ENCODE measurements at regions not wholly inside any gene's neighbourhood (a gene's known extent, or its start where the extent isn't known, plus 50 kb on each side); places are given as distances from the start of the nearest gene placed in this dataset.

- no peaks in the 10 kb centered on the region for H3K27me3 ChIP-seq
- no peaks in the 10 kb centered on the region for H3K9me3 ChIP-seq
- no peak overlapping the region for H3K27ac ChIP-seq
- H3K4me1 ChIP-seq: peaks cover 0 to 19% (median 7%) of the 10 kb centered on the region in 4 donors
- peaks cover 0 to 5% (median 0%) of the 10 kb centered on the region in 3 donors for H3K36me3 ChIP-seq
- no peak overlapping the region for H3K4me3 ChIP-seq
- DNase-seq (ENCODE audit: low spot score in 2 of 2): no peak
- 84% methylated on average over 5 of the region's 5 CpGs for WGBS, 2 donors
- TF ChIP-seq EP300 (IDR thresholded peaks at IDR 0.05): no peak
- TF ChIP-seq CTCF (IDR thresholded peaks at IDR 0.05): no peak
- no peak for TF ChIP-seq POLR2A (IDR thresholded peaks at IDR 0.05)
These were observed 54.0 kb upstream of the RIOK3 start for GRCh38 chr18:23399067-23399466.

GRCh38 chr18:23400918-23401317 is 52.2 kb upstream of the RIOK3 start:
- Histone ChIP-seq H3K27ac (no peak overlapping the region), H3K36me3 (peaks cover 0 to 8% (median 0%) of the 10 kb centered on the region in 3 donors), H3K4me1 (peaks cover 0 to 19% (median 7%) of the 10 kb centered on the region in 4 donors), H3K9me3 (no peaks in the 10 kb centered on the region), H3K4me3 (no peak overlapping the region), H3K27me3 (no peaks in the 10 kb centered on the region)
- 68 to 74% methylated on average over 3 of the region's 3 CpGs for WGBS, 2 donors
- TF ChIP-seq POLR2A (IDR thresholded peaks at IDR 0.05) (no peak), EP300 (IDR thresholded peaks at IDR 0.05) (no peak), CTCF (IDR thresholded peaks at IDR 0.05) (no peak)
- no peak for DNase-seq (ENCODE audit: low spot score in 2 of 2)

- no peak overlapping the region for H3K4me3 ChIP-seq
- peak overlapping the region in 2 of 4 donors; percentile 8 to 28 for H3K27ac ChIP-seq
- no peak for DNase-seq (ENCODE audit: low spot score in 2 of 2)
- WGBS, 2 donors: 58 to 59% methylated on average over 10 of the region's 10 CpGs
- TF ChIP-seq CTCF (IDR thresholded peaks at IDR 0.05): no peak
- no peak for TF ChIP-seq EP300 (IDR thresholded peaks at IDR 0.05)
- TF ChIP-seq POLR2A (IDR thresholded peaks at IDR 0.05): no peak
- peaks cover 0 to 8% (median 0%) of the 10 kb centered on the region in 3 donors for H3K36me3 ChIP-seq
- peaks cover 0 to 19% (median 7%) of the 10 kb centered on the region in 4 donors for H3K4me1 ChIP-seq
- H3K27me3 ChIP-seq: no peaks in the 10 kb centered on the region
- H3K9me3 ChIP-seq: no peaks in the 10 kb centered on the region
These were observed 51.4 kb upstream of the RIOK3 start for GRCh38 chr18:23401400-23402347.

Measured in tibial nerve (tissue), 4 donors.